PC-3 (cell line): ENCODE measurements at regions not wholly inside any gene's neighbourhood (a gene's known extent, or its start where the extent isn't known, plus 50 kb on each side); places are given as distances from the start of the nearest gene placed in this dataset.
A peak's percentile ranks its signal among the peaks of the same experiment; 100 is the strongest.

Experiments used
- ATAC-seq: fragments of 200-7000 bp; cut with Tn5 transposase; 2 replicates; pipeline ENCODE4 v1.9.1; 2020; ENCODE audit warnings: mild to moderate bottlenecking, moderate library complexity
- BruUV-seq: library from RNA; stranded (reverse); fragments of 400-500 nt; replicated peaks from 2 replicates; lab custom pipeline; 2021; lab: Mats Ljungman, UMichigan
- CTCF ChIA-PET: fragments of 300-600 bp; sonication (Branson Sonifier 250); formaldehyde crosslinking; loops from one replicate; lab custom pipeline; 2022; ENCODE audit warnings: antibody characterized with exemption; lab: Charles Lee
- POLR2A ChIA-PET: fragments of 300-600 bp; sonication (Branson Sonifier 250); formaldehyde crosslinking; loops from one replicate; lab custom pipeline; 2022; ENCODE audit warnings: antibody characterized with exemption; ENCODE audit not compliant: unreplicated experiment; lab: Charles Lee
- DNase-seq: peaks from one replicate; pipeline ENCODE4 v3.0.0-alpha.2; 2015
- H2AFZ ChIP-seq: fragments of 300-600 bp; sonication (generic); 2 replicates; pipeline ENCODE4 v1.6.0; 2016; ENCODE audit warnings: antibody characterized with exemption, low read length
- H3F3A ChIP-seq: fragments of 300-600 bp; sonication (generic); one replicate; pipeline ENCODE4 v1.6.0; 2017; ENCODE audit warnings: antibody characterized with exemption, low read length, control low read depth, mild to moderate bottlenecking; ENCODE audit not compliant: unreplicated experiment
- H3K27ac ChIP-seq: fragments of 300-600 bp; sonication (generic); 2 replicates; pipeline ENCODE4 v1.5.1; 2016; ENCODE audit warnings: mild to moderate bottlenecking, low read length
- H3K27me3 ChIP-seq: fragments of 300-600 bp; sonication (generic); 2 replicates; pipeline ENCODE4 v1.6.1; 2016; ENCODE audit warnings: low read length, mixed read lengths
- H3K36me3 ChIP-seq: fragments of 300-600 bp; sonication (generic); 2 replicates; pipeline ENCODE4 v1.6.1; 2016; ENCODE audit warnings: low read depth, mixed run types, low read length, mixed read lengths
- H3K4me1 ChIP-seq: fragments of 300-600 bp; sonication (generic); 2 replicates; pipeline ENCODE4 v1.5.1; 2016; ENCODE audit warnings: low read length; ENCODE audit not compliant: insufficient read depth
- H3K4me2 ChIP-seq: fragments of 300-600 bp; sonication (generic); 2 replicates; pipeline ENCODE4 v1.6.0; 2016; ENCODE audit warnings: low read length
- H3K4me3 ChIP-seq: fragments of 300-600 bp; sonication (generic); 2 replicates; pipeline ENCODE4 v1.5.1; 2016; ENCODE audit warnings: mild to moderate bottlenecking, low read length, mixed read lengths
- H3K79me2 ChIP-seq: fragments of 300-600 bp; sonication (generic); 2 replicates; pipeline ENCODE4 v1.6.1; 2017; ENCODE audit warnings: low read length, mixed read lengths
- H3K9ac ChIP-seq: fragments of 300-600 bp; sonication (generic); 2 replicates; pipeline ENCODE4 v1.6.0; 2016; ENCODE audit warnings: mild to moderate bottlenecking, low read length
- H3K9me2 ChIP-seq: fragments of 300-600 bp; sonication (generic); replicated peaks from 2 replicates; pipeline ENCODE4 v1.6.1; 2016; ENCODE audit warnings: mixed run types, low read length, mixed read lengths
- H3K9me3 ChIP-seq: fragments of 300-600 bp; sonication (generic); 2 replicates; pipeline ENCODE4 v1.6.1; 2016; ENCODE audit warnings: low read length, mixed read lengths
- H4K20me1 ChIP-seq: fragments of 300-600 bp; sonication (generic); 2 replicates; pipeline ENCODE4 v1.6.1; 2016; ENCODE audit warnings: low read length, mixed read lengths
- CTCF ChIP-seq: fragments of 300-600 bp; sonication (generic); conservative IDR thresholded peaks from 2 replicates; pipeline ENCODE4 v1.5.1; 2017; ENCODE audit warnings: antibody characterized with exemption, low read depth, mild to moderate bottlenecking, low read length
- EZH2 ChIP-seq: fragments of 300-600 bp; sonication (generic); IDR thresholded peaks from one replicate; pipeline ENCODE4 v1.6.1; 2017; ENCODE audit warnings: antibody characterized with exemption, mild to moderate bottlenecking, low read length; ENCODE audit not compliant: unreplicated experiment
- EZH2phosphoT487 ChIP-seq: fragments of 300-600 bp; sonication (generic); IDR thresholded peaks from 2 replicates; pipeline ENCODE4 v1.6.1; 2018; ENCODE audit warnings: mild to moderate bottlenecking, antibody characterized with exemption, low read length, borderline replicate concordance
- intact Hi-C: fragments of 100-400 bp; cut with micrococcal nuclease; formaldehyde crosslinking; loops from 2 replicates; pipeline ENCODE4 v1.9.0; 2023

DNA sequence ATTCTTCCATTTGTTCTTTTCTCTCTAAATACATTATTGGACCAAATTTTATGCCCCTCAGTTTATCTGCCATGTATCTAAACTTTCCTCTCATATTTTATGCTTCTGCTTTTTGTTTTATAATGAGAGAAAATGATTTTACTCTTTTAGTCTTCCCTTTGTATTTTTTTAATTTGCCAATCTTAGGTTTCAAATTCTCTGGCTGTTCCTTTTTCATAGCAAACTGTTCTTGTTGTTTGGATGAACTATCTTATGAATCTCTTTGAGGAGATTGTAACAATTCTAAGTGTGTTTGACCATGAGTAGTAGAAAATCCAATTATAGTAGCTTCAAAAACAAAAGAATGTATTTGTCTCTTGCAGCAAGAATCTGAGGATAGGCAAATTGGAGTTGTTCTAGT is 290.5 kb downstream of the NDFIP2 start:
- CTCF ChIA-PET, result no interaction called here
- Histone ChIP-seq H3K9me3 (no peaks in the 10 kb centered on the region), H3K9ac (no peak overlapping the region), H3K9me2 (no peaks in the 10 kb centered on the region), H4K20me1 (no peaks in the 10 kb centered on the region), H3K4me1 (peaks cover 16% of the 10 kb centered on the region), H3K36me3 (no peaks in the 10 kb centered on the region), H3K27ac (no peak overlapping the region), H3K4me2 (no peak overlapping the region), H2AFZ (no peak overlapping the region), H3K79me2 (no peaks in the 10 kb centered on the region), H3F3A (no peaks in the 10 kb centered on the region), H3K27me3 (no peaks in the 10 kb centered on the region), H3K4me3 (no peak overlapping the region)
- no peak for TF ChIP-seq EZH2
- no peak for TF ChIP-seq CTCF
- no peak for TF ChIP-seq EZH2phosphoT487
- no TSS peak for BruUV-seq
- DNase-seq, result no peak
- POLR2A ChIA-PET, result interaction anchor here (0.6 kb wide), 1 partner anchor 279 kb away, joined by 6 read pairs; no protein-coding TSS in a partner anchor
- no peak for ATAC-seq
- intact Hi-C loops, result loop anchor here (10.0 kb wide), 1 partner anchor 1243 kb away; no protein-coding TSS in a partner anchor

DNA sequence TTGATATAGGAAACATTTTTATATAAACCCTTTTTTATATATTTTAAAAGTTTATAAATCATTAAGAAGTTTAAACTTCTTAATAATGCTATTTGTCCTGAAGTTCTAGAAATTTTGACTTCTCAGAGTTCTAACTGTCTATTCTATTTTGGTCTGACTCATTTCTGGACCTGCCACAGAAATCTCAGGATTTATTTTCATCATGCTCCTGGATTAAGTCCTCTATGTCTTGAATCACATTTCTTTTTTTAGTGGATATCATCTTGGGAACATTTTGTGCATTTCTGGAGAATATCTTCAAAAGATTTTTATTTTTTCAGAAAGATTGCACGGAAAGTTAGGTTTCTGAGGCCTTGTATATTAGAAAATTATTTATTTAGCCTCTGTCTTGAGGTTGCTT is 289.1 kb downstream of the NDFIP2 start:
- Histone ChIP-seq H4K20me1 (no peaks in the 10 kb centered on the region), H3K9me3 (no peaks in the 10 kb centered on the region), H3F3A (no peaks in the 10 kb centered on the region), H3K9me2 (no peaks in the 10 kb centered on the region), H3K27me3 (no peaks in the 10 kb centered on the region), H3K4me1 (peaks cover 5% of the 10 kb centered on the region), H3K27ac (no peak overlapping the region), H3K4me2 (no peak overlapping the region), H3K79me2 (no peaks in the 10 kb centered on the region), H2AFZ (no peak overlapping the region), H3K36me3 (no peaks in the 10 kb centered on the region), H3K4me3 (no peak overlapping the region), H3K9ac (no peak overlapping the region)
- CTCF ChIA-PET, result no interaction called here
- BruUV-seq, result no TSS peak
- intact Hi-C loops, result loop anchor here (10.0 kb wide), 1 partner anchor 1245 kb away; no protein-coding TSS in a partner anchor
- TF ChIP-seq EZH2, result no peak
- TF ChIP-seq CTCF, result no peak
- POLR2A ChIA-PET, result no interaction called here
- ATAC-seq (no peak), DNase-seq (no peak)

- ChIA-PET POLR2A (interaction anchor here (0.6 kb wide), 1 partner anchor 360 kb away, joined by 5 read pairs; no protein-coding TSS in a partner anchor), CTCF (interaction anchor here (0.6 kb wide), 1 partner anchor 1155 kb away, joined by 3 read pairs; no protein-coding TSS in a partner anchor)
- TF ChIP-seq CTCF, result no peak
- TF ChIP-seq EZH2phosphoT487, result no peak
- no peak for TF ChIP-seq EZH2
- no peaks in the 10 kb centered on the region for H3K36me3 ChIP-seq
- H3K27ac ChIP-seq, result no peak overlapping the region
- ATAC-seq (no peak; the same call in 1 of the 2 replicates), DNase-seq (peak; percentile 19)
- H3F3A ChIP-seq, result no peaks in the 10 kb centered on the region
- H3K79me2 ChIP-seq, result no peaks in the 10 kb centered on the region
- H2AFZ ChIP-seq, result no peak overlapping the region
- H3K4me1 ChIP-seq, result peaks cover 5% of the 10 kb centered on the region
- no peak overlapping the region for H3K4me3 ChIP-seq
- no peak overlapping the region for H3K4me2 ChIP-seq
- H3K9me3 ChIP-seq, result no peaks in the 10 kb centered on the region
- intact Hi-C loops, result no loop called here
- H3K9me2 ChIP-seq, result no peaks in the 10 kb centered on the region
- H4K20me1 ChIP-seq, result no peaks in the 10 kb centered on the region
- no peaks in the 10 kb centered on the region for H3K27me3 ChIP-seq
- no peak overlapping the region for H3K9ac ChIP-seq
- no TSS peak for BruUV-seq
These were observed 286.2 kb downstream of the NDFIP2 start for GRCh38 chr13:79767126-79767525.
